Right ventricle myocardium inferior (tissue), 1 donor: ENCODE measurements at regions not wholly inside any gene's neighbourhood (a gene's known extent, or its start where the extent isn't known, plus 50 kb on each side); places are given as distances from the start of the nearest gene placed in this dataset.
"Not testable (repeated sequence)": the region's sequence is repeated elsewhere in the genome, so short reads cannot be mapped to it uniquely, and the experiment has no call there.

Experiments used
- ATAC-seq: fragments of 200-7000 bp; cut with Tn5 transposase; one replicate; pipeline ENCODE4 v1.9.1; 2020; ENCODE audit warnings: mild to moderate bottlenecking, moderate library complexity
- DNase-seq: peaks from one replicate; pipeline ENCODE4 v3.0.0; 2021; ENCODE audit errors: missing footprints
- intact Hi-C: fragments of 100-400 bp; cut with DNase I; formaldehyde crosslinking; loops from one replicate; pipeline ENCODE4 v1.11.0; 2022
- donor health status: DM: no; HTN: yes; CAD: no; lungs with severe emphysema.

GRCh38 chr2:183825710-183826109 lies 701.5 kb downstream of the NUP35 start:
- intact Hi-C loops: no loop called here

DNA sequence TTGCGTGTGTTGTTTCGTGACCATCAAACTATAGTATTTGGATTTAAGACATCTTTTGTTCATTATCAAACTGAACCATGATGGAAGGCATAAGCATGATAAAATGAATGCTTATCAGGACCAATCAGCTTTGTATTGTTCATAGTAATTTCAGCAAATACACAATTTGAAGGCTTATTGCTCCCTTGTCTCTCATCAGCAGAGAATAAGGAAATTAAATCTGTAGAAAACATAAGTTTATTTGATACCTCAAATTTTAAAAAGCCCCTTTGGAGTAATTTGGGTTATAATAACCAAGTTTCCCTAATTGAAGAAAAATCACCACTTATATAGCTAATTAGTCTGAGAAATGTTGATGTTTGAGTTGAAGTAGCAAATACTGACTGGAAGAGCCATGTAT lies 705.7 kb downstream of the NUP35 start:
- no peak for DNase-seq
- no peak for ATAC-seq
- intact Hi-C loops: no loop called here

More at GRCh38 chr2:183825710-183826109, 701.5 kb downstream of the NUP35 start:
- DNase-seq (no peak), ATAC-seq (no peak)

- ATAC-seq (no peak), DNase-seq (no peak)
- intact Hi-C loops: no loop called here
Measured at GRCh38 chr2:183837157-183837556, 712.9 kb downstream of the NUP35 start.

GRCh38 chr2:183838295-183838694 lies 714.1 kb downstream of the NUP35 start:
- intact Hi-C loops: no loop called here
- DNase-seq: no peak
- ATAC-seq: no peak

GRCh38 chr2:183840061-183840584 lies 715.9 kb downstream of the NUP35 start:
- DNase-seq (no peak), ATAC-seq (no peak)
- intact Hi-C loops: no loop called here

GRCh38 chr2:183849826-183850225 lies 725.6 kb downstream of the NUP35 start:
- DNase-seq, intact Hi-C loops, ATAC-seq: not testable (repeated sequence)

DNA sequence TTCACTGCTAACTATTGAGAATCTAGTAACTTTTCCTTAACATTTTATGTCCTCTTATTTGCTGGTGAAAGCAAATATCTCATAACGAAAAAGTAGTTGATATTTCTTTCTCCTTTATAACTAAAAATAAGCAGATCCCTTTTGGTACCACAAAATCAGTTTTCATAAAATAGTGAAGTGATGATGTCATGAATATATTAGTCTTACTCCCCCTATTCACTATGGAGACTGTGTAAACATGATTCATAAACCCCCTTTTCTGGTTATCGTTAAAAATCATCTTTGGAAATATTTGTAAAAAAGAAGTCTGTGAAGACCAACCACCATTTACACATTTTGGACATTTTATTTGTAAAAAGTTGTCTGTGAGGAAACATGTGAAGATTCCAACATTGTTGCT lies 734.9 kb downstream of the NUP35 start:
- no peak for DNase-seq
- ATAC-seq: no peak
- intact Hi-C loops: no loop called here

GRCh38 chr2:183866666-183867065 lies 731.7 kb upstream of the ZNF804A start:
- no peak for DNase-seq
- ATAC-seq: no peak
- intact Hi-C loops: no loop called here

- ATAC-seq: no peak
- DNase-seq: no peak
- intact Hi-C loops: no loop called here
Measured at GRCh38 chr2:183867206-183867605, 731.1 kb upstream of the ZNF804A start.

DNA sequence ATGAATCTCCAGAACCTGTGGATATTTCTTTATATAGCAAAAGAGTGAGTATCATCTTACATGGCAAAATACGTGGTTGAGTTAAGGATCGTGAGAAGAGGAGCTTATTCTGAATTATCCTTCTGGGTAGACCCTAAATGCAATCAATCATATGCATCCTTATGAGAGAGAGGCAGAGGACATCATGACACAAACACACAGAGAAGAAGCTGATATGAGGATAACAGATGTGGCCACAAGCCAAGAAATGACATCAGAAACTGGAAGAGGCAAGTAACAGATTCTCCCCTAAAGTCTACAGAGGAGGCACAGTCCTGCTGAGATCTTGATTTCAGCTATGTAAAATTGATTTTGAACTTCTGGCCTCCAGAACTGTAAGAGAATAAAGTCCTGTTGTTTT lies 730.2 kb upstream of the ZNF804A start:
- no peak for DNase-seq
- no peak for ATAC-seq
- intact Hi-C loops: no loop called here

GRCh38 chr2:183868707-183869106 lies 729.6 kb upstream of the ZNF804A start:
- ATAC-seq: no peak
- intact Hi-C loops: no loop called here
- no peak for DNase-seq

GRCh38 chr2:183872131-183872530 lies 726.2 kb upstream of the ZNF804A start:
- ATAC-seq: no peak
- DNase-seq: no peak
- intact Hi-C loops: no loop called here

GRCh38 chr2:183881978-183882377 lies 716.4 kb upstream of the ZNF804A start:
- intact Hi-C loops: no loop called here
- DNase-seq: no peak
- no peak for ATAC-seq

DNA sequence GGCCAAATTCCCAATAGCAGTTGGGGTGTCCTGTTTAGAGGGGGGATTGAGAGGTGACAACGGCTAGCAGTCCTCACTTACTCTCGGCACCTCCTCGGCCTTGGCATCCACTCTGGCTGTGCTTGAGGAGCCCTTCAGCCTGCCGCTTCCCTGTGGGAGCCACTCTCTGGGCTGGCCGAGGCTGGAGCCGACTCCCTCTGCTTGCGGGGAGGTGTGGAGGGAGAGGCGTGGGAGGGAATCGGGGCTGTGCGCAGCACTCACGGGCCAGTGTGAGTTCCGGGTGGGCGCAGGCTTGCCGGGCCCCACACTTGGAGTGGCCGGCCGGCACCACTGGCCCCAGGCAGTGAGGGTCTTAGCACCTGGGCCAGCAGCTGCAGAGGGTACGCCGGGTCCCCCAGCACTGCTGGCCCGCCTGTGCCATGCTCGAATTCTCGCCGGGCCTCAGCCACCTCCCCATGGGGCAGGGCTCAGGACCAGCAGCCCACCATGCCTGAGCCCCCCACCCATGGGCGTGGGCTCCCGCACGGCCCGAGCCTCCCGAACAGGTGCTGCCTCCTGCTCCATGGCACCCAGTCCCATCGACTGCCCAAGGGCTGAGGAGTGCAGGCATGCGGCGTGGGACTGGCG lies 705.9 kb upstream of the ZNF804A start:
- intact Hi-C loops: no loop called here
- DNase-seq (no peak), ATAC-seq (no peak)

DNA sequence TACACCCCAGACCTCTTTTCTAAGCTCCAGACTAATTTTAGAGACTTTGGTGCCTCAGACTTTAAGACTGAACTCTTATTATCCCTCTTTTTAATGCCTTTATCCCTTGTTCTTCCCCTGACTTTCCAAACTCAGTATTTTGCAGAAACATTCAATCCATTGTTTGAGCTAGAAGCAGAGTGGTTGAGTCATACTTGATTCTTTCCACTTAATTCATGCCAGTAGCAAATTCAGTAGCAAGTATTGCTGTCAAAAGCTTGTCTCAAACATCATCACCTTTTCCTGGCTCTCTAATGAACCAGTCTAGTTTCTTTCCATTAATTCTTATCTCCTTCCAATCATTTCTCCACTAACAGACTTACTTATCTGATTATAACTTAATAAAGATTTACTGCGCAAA lies 699.7 kb upstream of the ZNF804A start:
- intact Hi-C loops: no loop called here
- DNase-seq (no peak), ATAC-seq (no peak)

DNA sequence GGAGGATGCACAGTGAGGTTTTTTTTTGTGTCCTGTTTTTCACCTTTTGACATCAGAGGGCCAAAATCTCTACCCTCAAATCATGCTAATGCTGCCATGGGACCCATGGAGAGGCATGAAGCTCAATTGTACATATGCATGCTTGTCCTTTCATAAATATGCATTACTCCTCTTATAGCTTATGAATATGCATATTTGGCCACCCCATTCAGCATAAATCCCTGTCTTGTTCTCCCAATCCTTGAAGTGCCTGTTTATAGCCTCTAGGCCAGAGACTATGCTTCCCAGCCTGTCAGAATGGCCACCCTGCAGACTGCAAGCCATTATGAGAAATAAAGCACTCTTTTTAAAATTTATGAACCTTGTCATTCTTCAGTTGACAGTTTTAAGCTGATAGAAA lies 696.4 kb upstream of the ZNF804A start:
- no peak for DNase-seq
- intact Hi-C loops: no loop called here
- ATAC-seq: no peak

- ATAC-seq: no peak
- intact Hi-C loops: no loop called here
- no peak for DNase-seq
Measured at GRCh38 chr2:183903026-183903425, 695.3 kb upstream of the ZNF804A start.

DNA sequence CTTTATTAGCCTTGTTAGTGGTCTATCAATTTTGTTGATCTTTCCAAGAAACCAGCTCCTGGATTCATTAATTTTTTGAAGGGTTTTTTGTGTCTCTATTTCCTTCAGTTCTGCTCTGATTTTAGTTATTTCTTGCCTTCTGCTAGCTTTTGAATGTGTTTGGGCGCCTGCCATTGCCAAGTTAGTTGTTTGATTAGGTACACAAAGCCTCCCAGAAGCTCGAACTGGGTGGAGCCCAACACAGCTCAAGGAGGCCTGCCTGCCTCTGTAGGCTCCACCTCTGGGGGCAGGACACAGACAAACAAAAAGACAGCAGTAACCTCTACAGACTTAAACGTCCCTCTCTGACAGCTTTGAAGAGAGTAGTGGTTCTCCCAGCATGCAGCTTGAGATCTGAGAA lies 682.3 kb upstream of the ZNF804A start:
- ATAC-seq, DNase-seq, intact Hi-C loops: not testable (repeated sequence)

DNA sequence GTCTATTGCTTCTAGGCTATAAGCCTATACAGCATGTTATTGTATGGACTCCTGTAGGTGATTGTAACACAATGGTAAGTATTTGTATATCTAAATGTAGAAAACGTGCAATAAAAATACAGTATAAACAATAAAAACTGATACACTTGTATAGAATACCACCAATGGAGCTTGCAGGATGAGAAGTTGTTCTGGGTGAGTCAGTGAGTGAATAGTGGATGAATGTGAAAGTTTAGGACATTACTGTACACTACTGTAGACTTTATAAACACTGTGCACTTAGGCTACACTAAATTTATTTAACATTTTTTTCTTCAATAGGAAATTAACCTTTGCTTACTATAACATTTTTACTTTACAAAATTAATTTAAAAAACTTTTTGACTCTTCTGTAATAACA lies 679.2 kb upstream of the ZNF804A start:
- ATAC-seq: no peak
- intact Hi-C loops: no loop called here
- no peak for DNase-seq

DNA sequence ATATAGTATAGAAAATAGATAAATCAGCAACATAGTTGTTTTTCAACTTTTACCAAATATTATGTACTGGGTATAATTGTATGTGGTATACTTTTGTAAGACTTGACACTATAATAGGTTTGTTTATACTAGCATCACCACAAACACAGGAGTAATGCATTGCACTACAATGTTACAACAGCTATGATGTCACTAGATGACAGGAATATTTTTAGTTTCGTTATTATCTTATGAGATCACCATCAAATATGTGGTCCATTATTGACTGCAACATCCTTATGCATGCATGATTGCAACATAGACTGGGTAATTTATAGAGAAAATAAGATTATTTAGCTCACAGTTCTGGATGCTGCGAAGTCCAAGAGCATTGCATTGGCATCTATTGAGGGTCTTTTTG lies 678.4 kb upstream of the ZNF804A start:
- intact Hi-C loops: no loop called here
- ATAC-seq (no peak), DNase-seq (no peak)

GRCh38 chr2:183925281-183925680 lies 673.0 kb upstream of the ZNF804A start:
- no peak for ATAC-seq
- intact Hi-C loops: no loop called here
- DNase-seq: no peak
